H9 (cell line): ENCODE measurements at regions not wholly inside any gene's neighbourhood (a gene's known extent, or its start where the extent isn't known, plus 50 kb on each side); places are given as distances from the start of the nearest gene placed in this dataset.

Source experiments
- DNase-seq: peaks from one replicate; pipeline ENCODE4 v3.0.0-alpha.2; 2017
- H2AFZ ChIP-seq: one replicate; pipeline ENCODE4 v1.6.1; 2013; ENCODE audit warnings: mild to moderate bottlenecking, low read length, control low read depth, moderate library complexity
- H2AK5ac ChIP-seq: 2 replicates; pipeline ENCODE4 v1.6.1; 2013; ENCODE audit warnings: low read length, control low read depth, mixed read lengths; ENCODE audit not compliant: insufficient read length
- H2BK120ac ChIP-seq: one replicate; pipeline ENCODE4 v1.6.1; 2013; ENCODE audit warnings: low read depth, mild to moderate bottlenecking, low read length, control low read depth, inconsistent platforms; ENCODE audit not compliant: poor library complexity, severe bottlenecking
- H2BK12ac ChIP-seq: 2 replicates; pipeline ENCODE4 v1.6.1; 2013; ENCODE audit warnings: low read length, control low read depth, mixed read lengths, low read depth; ENCODE audit not compliant: insufficient read length
- H2BK15ac ChIP-seq: 2 replicates; pipeline ENCODE4 v1.6.1; 2013; ENCODE audit warnings: low read depth, low read length, control low read depth
- H2BK20ac ChIP-seq: one replicate; pipeline ENCODE4 v1.6.1; 2013; ENCODE audit warnings: low read depth, mild to moderate bottlenecking, low read length, control low read depth, inconsistent platforms; ENCODE audit not compliant: poor library complexity, severe bottlenecking
- H2BK5ac ChIP-seq: 2 replicates; pipeline ENCODE4 v1.6.1; 2013; ENCODE audit warnings: low read length, control low read depth, mixed read lengths; ENCODE audit not compliant: insufficient read length
- H3K14ac ChIP-seq: 2 replicates; pipeline ENCODE4 v1.6.1; 2013; ENCODE audit warnings: low read length, control low read depth; ENCODE audit not compliant: insufficient read depth
- H3K18ac ChIP-seq: 2 replicates; pipeline ENCODE4 v1.6.1; 2013; ENCODE audit warnings: low read depth, mild to moderate bottlenecking, mixed read lengths, low read length, control low read depth; ENCODE audit not compliant: insufficient read length
- H3K23ac ChIP-seq: 2 replicates; pipeline ENCODE4 v1.6.1; 2013; ENCODE audit warnings: low read length, control low read depth, mixed read lengths, low read depth; ENCODE audit not compliant: insufficient read length
- H3K23me2 ChIP-seq: 2 replicates; pipeline ENCODE4 v1.6.1; 2013; ENCODE audit warnings: low read depth, mild to moderate bottlenecking, mixed read lengths, low read length, control low read depth; ENCODE audit not compliant: insufficient read length, poor library complexity, severe bottlenecking
- H3K27ac ChIP-seq: 2 replicates; pipeline ENCODE4 v1.5.1; 2013; ENCODE audit warnings: low read length, control low read depth, mixed read lengths, low read depth; ENCODE audit not compliant: insufficient read length
- H3K27me3 ChIP-seq: 2 replicates; pipeline ENCODE4 v1.6.1; 2013; ENCODE audit warnings: low read length, control low read depth, inconsistent platforms; ENCODE audit not compliant: insufficient read depth
- H3K4ac ChIP-seq: 2 replicates; pipeline ENCODE4 v1.6.1; 2013; ENCODE audit warnings: low read depth, mild to moderate bottlenecking, control low read depth, inconsistent platforms, low read length, moderate library complexity
- H3K4me1 ChIP-seq: 2 replicates; pipeline ENCODE4 v1.6.1; 2013; ENCODE audit warnings: low read length, control low read depth, inconsistent platforms; ENCODE audit not compliant: insufficient read depth
- H3K4me2 ChIP-seq: 2 replicates; pipeline ENCODE4 v1.6.1; 2013; ENCODE audit warnings: low read length, control low read depth, mixed read lengths; ENCODE audit not compliant: insufficient read length, insufficient read depth
- H3K56ac ChIP-seq: 2 replicates; pipeline ENCODE4 v1.6.1; 2013; ENCODE audit warnings: low read depth, mild to moderate bottlenecking, mixed read lengths, low read length, control low read depth; ENCODE audit not compliant: insufficient read length
- H3K79me1 ChIP-seq: 2 replicates; pipeline ENCODE4 v1.6.1; 2013; ENCODE audit warnings: low read depth, mild to moderate bottlenecking, moderate library complexity, low read length, control low read depth, inconsistent platforms; ENCODE audit not compliant: insufficient read depth, poor library complexity, severe bottlenecking
- H3K79me2 ChIP-seq: 2 replicates; pipeline ENCODE4 v1.6.1; 2013; ENCODE audit warnings: low read length, control low read depth, inconsistent platforms; ENCODE audit not compliant: insufficient read depth
- H3K9ac ChIP-seq: 2 replicates; pipeline ENCODE4 v1.6.1; 2013; ENCODE audit warnings: low read length, control low read depth, mixed read lengths; ENCODE audit not compliant: insufficient read length; ENCODE audit errors: extremely low read depth
- H3K9me3 ChIP-seq: one replicate; pipeline ENCODE4 v1.6.1; 2013; ENCODE audit warnings: low read depth, low read length, inconsistent platforms; ENCODE audit not compliant: control insufficient read depth
- H3T11ph ChIP-seq: one replicate; pipeline ENCODE4 v1.6.1; 2013; ENCODE audit warnings: mild to moderate bottlenecking, low read length, control low read depth, inconsistent platforms
- H4K20me1 ChIP-seq: one replicate; pipeline ENCODE4 v1.6.1; 2013; ENCODE audit not compliant: control insufficient read depth, insufficient read length, insufficient read depth
- H4K5ac ChIP-seq: 2 replicates; pipeline ENCODE4 v1.6.1; 2013; ENCODE audit warnings: low read depth, mild to moderate bottlenecking, mixed read lengths, low read length, control low read depth; ENCODE audit not compliant: insufficient read length
- H4K8ac ChIP-seq: replicated peaks from 2 replicates; pipeline ENCODE4 v1.6.1; 2013; ENCODE audit warnings: low read length, control low read depth, mixed read lengths, low read depth; ENCODE audit not compliant: insufficient read length
- H4K91ac ChIP-seq: 2 replicates; pipeline ENCODE4 v1.6.1; 2013; ENCODE audit warnings: low read depth, mild to moderate bottlenecking, moderate library complexity, mixed read lengths, low read length, control low read depth; ENCODE audit not compliant: insufficient read length
- H3K27ac Mint-ChIP-seq, 3 experiments: 2 replicates in 2 of 3; 3 replicates in 1 of 3; pipeline ENCODE4 v1.8.0; 2020 to 2021; ENCODE audit warnings: mixed read lengths in 3 of 3, mild to moderate bottlenecking in 1 of 3, moderate library complexity in 1 of 3
- H3K27me3 Mint-ChIP-seq: 2 replicates; pipeline ENCODE4 v1.8.0; 2021; ENCODE audit warnings: low read depth, mild to moderate bottlenecking, moderate library complexity, mixed read lengths
- H3K36me3 Mint-ChIP-seq, 3 experiments: 2 replicates in 2 of 3; 3 replicates in 1 of 3; pipeline ENCODE4 v1.8.0; 2020 to 2021; ENCODE audit warnings: low read depth in 3 of 3, mixed read lengths in 3 of 3; ENCODE audit not compliant: insufficient read depth in 1 of 3
- H3K4me1 Mint-ChIP-seq, 2 experiments: 2 replicates each; pipeline ENCODE4 v1.8.0; 2020; ENCODE audit warnings: mixed read lengths in 2 of 2
- H3K4me3 Mint-ChIP-seq, 2 experiments: 2 replicates in 1 of 2; 3 replicates in 1 of 2; pipeline ENCODE4 v1.8.0; 2020 to 2021; ENCODE audit warnings: mild to moderate bottlenecking in 2 of 2, mixed read lengths in 2 of 2, moderate library complexity in 1 of 2
- H3K9me3 Mint-ChIP-seq, 2 experiments: 2 replicates in 1 of 2; 3 replicates in 1 of 2; pipeline ENCODE4 v1.8.0; 2020; ENCODE audit warnings: mild to moderate bottlenecking in 2 of 2, mixed read lengths in 2 of 2, moderate library complexity in 1 of 2
- WGBS: extraction: QIAGEN DNeasy Blood & Tissue Kit; methylation state at CpG from one replicate; pipeline ENCODE4 v1.1.7; 2013; ENCODE audit warnings: missing lambda C conversion rate, low lambda C conversion rate, mixed read lengths; ENCODE audit not compliant: insufficient read length; ENCODE audit errors: extremely low coverage; 5-methylcytosine and 5-hydroxymethylcytosine counted together
- TF ChIP-seq, protein P1 (sequence below): fragments of 200-600 bp; sonication (generic); conservative IDR thresholded peaks from 3 replicates; pipeline ENCODE4 v1.8.0; 2021; ENCODE audit warnings: antibody characterized with exemption, mild to moderate bottlenecking

- H3K23me2 ChIP-seq = no peaks in the 10 kb centered on the region
- H3K4me1 ChIP-seq = no peaks in the 10 kb centered on the region
- H2BK120ac ChIP-seq = no peak overlapping the region
- H3T11ph ChIP-seq = no peak overlapping the region
- no peak overlapping the region for H3K4ac ChIP-seq
- H3K27ac ChIP-seq = no peak overlapping the region
- H3K56ac ChIP-seq = no peak overlapping the region
- no peak overlapping the region for H3K4me2 ChIP-seq
- no peak overlapping the region for H2AFZ ChIP-seq
- H2BK12ac ChIP-seq = no peak overlapping the region
- H3K18ac ChIP-seq = no peak overlapping the region
- Mint-ChIP-seq H3K27ac (no peak overlapping the region), H3K27me3 (peaks cover 19% of the 10 kb centered on the region), H3K4me1 (no peaks in the 10 kb centered on the region), H3K9me3 (peaks cover 18 to 23% of the 10 kb centered on the region in 2 experiments), H3K36me3 (peaks cover 4 to 26% (median 16%) of the 10 kb centered on the region in 3 experiments; a peak in 6 of 7 replicates), H3K4me3 (no peak overlapping the region)
- no peak overlapping the region for H4K91ac ChIP-seq
- H2AK5ac ChIP-seq = no peak overlapping the region
- H2BK5ac ChIP-seq = no peak overlapping the region
- H4K5ac ChIP-seq = no peak overlapping the region
- H3K9ac ChIP-seq = no peak overlapping the region
- H4K20me1 ChIP-seq = no peaks in the 10 kb centered on the region
- H3K79me2 ChIP-seq = no peaks in the 10 kb centered on the region
- H3K23ac ChIP-seq = no peak overlapping the region
- no peaks in the 10 kb centered on the region for H3K27me3 ChIP-seq
- H3K14ac ChIP-seq = no peak overlapping the region
- no peak overlapping the region for H2BK15ac ChIP-seq
- peaks cover 16% of the 10 kb centered on the region for H3K9me3 ChIP-seq
- H2BK20ac ChIP-seq = no peak overlapping the region
- H4K8ac ChIP-seq = no peak overlapping the region
- no peaks in the 10 kb centered on the region for H3K79me1 ChIP-seq
- TF ChIP-seq, protein P1, sequence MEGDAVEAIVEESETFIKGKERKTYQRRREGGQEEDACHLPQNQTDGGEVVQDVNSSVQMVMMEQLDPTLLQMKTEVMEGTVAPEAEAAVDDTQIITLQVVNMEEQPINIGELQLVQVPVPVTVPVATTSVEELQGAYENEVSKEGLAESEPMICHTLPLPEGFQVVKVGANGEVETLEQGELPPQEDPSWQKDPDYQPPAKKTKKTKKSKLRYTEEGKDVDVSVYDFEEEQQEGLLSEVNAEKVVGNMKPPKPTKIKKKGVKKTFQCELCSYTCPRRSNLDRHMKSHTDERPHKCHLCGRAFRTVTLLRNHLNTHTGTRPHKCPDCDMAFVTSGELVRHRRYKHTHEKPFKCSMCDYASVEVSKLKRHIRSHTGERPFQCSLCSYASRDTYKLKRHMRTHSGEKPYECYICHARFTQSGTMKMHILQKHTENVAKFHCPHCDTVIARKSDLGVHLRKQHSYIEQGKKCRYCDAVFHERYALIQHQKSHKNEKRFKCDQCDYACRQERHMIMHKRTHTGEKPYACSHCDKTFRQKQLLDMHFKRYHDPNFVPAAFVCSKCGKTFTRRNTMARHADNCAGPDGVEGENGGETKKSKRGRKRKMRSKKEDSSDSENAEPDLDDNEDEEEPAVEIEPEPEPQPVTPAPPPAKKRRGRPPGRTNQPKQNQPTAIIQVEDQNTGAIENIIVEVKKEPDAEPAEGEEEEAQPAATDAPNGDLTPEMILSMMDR = no peak
- no peak for DNase-seq
- no CpG with 5 or more reads among the region's 5 CpGs for WGBS
These were observed 71.9 kb upstream of the SPATA31E1 start for GRCh38 chr9:87810679-87811178.
